ENCODE measurements at regions not wholly inside any gene's neighbourhood (a gene's known extent, or its start where the extent isn't known, plus 50 kb on each side); places are given as distances from the start of the nearest gene placed in this dataset.

DNA sequence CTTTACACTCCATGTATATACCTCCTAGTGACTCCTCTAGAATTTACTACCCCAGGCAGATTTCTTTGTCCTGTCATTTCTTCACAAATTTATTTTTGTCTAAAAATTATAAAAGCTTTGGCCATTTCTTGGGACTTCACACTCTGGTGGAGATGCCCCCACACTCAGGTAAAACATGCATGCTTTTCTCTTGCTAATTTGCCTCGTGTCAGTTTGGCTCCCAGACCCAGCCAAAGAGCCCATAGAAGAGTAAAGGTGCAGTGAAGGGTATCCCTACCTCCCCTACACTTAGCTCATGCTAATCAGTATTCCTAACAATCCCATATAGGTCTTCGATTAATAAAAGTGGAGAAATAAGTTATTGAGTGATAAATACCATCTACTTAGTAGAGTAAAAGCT lies 256.5 kb upstream of the KRR1 start:
- TF ChIP-seq EHMT2 (IDR thresholded peaks at IDR 0.05) (no peak), POU5F1 (IDR thresholded peaks at IDR 0.05; ENCODE audit: borderline replicate concordance, low read depth, low read length, partially characterized antibody) (no peak), CHD2 (IDR thresholded peaks at IDR 0.05; ENCODE audit: low read depth, low read length) (no peak), EZH2 (IDR thresholded peaks at IDR 0.05; ENCODE audit: borderline replicate concordance, low read depth, low read length) (no peak), POLR2A (conservative IDR thresholded peaks at IDR 0.05) (no peak), ESRRA (IDR thresholded peaks at IDR 0.05; ENCODE audit: borderline replicate concordance, low read depth) (no peak), POLR2AphosphoS5 (IDR thresholded peaks at IDR 0.05; ENCODE audit: control insufficient read depth, insufficient read depth, low read depth, low read length) (no peak), ZSCAN29 (IDR thresholded peaks at IDR 0.05) (no peak), MEF2A (IDR thresholded peaks at IDR 0.05; ENCODE audit: control insufficient read depth, low read depth, low read length) (no peak), SMC3 (conservative IDR thresholded peaks at IDR 0.05; ENCODE audit: insufficient read depth, low read depth, low read length) (no peak), RBBP5 (IDR thresholded peaks at IDR 0.05; ENCODE audit: borderline replicate concordance, insufficient read depth, low read length, poor library complexity, severe bottlenecking) (no peak), ZNF143 (CRISPR knock-in tag; IDR thresholded peaks at IDR 0.05) (no peak)
- TF ChIP-seq, protein P1, sequence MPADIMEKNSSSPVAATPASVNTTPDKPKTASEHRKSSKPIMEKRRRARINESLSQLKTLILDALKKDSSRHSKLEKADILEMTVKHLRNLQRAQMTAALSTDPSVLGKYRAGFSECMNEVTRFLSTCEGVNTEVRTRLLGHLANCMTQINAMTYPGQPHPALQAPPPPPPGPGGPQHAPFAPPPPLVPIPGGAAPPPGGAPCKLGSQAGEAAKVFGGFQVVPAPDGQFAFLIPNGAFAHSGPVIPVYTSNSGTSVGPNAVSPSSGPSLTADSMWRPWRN (IDR thresholded peaks at IDR 0.05; ENCODE audit: low read depth) = no peak
- TF ChIP-seq, protein P2, sequence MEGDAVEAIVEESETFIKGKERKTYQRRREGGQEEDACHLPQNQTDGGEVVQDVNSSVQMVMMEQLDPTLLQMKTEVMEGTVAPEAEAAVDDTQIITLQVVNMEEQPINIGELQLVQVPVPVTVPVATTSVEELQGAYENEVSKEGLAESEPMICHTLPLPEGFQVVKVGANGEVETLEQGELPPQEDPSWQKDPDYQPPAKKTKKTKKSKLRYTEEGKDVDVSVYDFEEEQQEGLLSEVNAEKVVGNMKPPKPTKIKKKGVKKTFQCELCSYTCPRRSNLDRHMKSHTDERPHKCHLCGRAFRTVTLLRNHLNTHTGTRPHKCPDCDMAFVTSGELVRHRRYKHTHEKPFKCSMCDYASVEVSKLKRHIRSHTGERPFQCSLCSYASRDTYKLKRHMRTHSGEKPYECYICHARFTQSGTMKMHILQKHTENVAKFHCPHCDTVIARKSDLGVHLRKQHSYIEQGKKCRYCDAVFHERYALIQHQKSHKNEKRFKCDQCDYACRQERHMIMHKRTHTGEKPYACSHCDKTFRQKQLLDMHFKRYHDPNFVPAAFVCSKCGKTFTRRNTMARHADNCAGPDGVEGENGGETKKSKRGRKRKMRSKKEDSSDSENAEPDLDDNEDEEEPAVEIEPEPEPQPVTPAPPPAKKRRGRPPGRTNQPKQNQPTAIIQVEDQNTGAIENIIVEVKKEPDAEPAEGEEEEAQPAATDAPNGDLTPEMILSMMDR (IDR thresholded peaks at IDR 0.05 in 2 of 3, conservative IDR thresholded peaks at IDR 0.05 in 1 of 3; ENCODE audit: insufficient read depth in 2 of 3, low read depth in 1 of 3, low read length in 3 of 3) = no peak
